Colonic mucosa (tissue), 4 donors: ENCODE measurements at regions not wholly inside any gene's neighbourhood (a gene's known extent, or its start where the extent isn't known, plus 50 kb on each side); places are given as distances from the start of the nearest gene placed in this dataset.

Source experiments
- DNase-seq: peaks from one replicate; pipeline ENCODE4 v3.0.0-alpha.2; 2020
- H3K27ac ChIP-seq: fragments of 200-600 bp; one replicate; pipeline ENCODE4 v1.8.0; 2021
- H3K27me3 ChIP-seq: fragments of 200-600 bp; one replicate; pipeline ENCODE4 v1.8.0; 2021
- H3K36me3 ChIP-seq: fragments of 200-600 bp; one replicate; pipeline ENCODE4 v1.8.0; 2021
- H3K4me1 ChIP-seq: fragments of 200-600 bp; one replicate; pipeline ENCODE4 v1.8.0; 2021; ENCODE audit warnings: mild to moderate bottlenecking
- H3K4me3 ChIP-seq: fragments of 200-600 bp; one replicate; pipeline ENCODE4 v1.8.0; 2021
- H3K9ac ChIP-seq, 2 donors: one replicate each; pipeline ENCODE4 v1.7.0; 2013; ENCODE audit warnings: control low read depth in 2 of 2, low read depth in 2 of 2, low read length in 2 of 2
- H3K9me3 ChIP-seq: fragments of 200-600 bp; one replicate; pipeline ENCODE4 v1.8.0; 2021
- intact Hi-C: fragments of 100-400 bp; cut with DNase I; formaldehyde crosslinking; loops from one replicate; pipeline ENCODE4 v1.14.1; 2022
- TF ChIP-seq, protein P1 (sequence below): fragments of 200-600 bp; IDR thresholded peaks from one replicate; pipeline ENCODE4 v1.8.0; 2022; ENCODE audit warnings: antibody characterized with exemption, mild to moderate bottlenecking
- donor health status: healthy.
- donor health status: DM: no; HTN: no; CAD: no.
- donor health status: DM: no; HTN: no; CAD: no.

- Histone ChIP-seq H3K9me3 (no peaks in the 10 kb centered on the region), H3K4me1 (no peaks in the 10 kb centered on the region), H3K4me3 (no peak overlapping the region), H3K27me3 (no peaks in the 10 kb centered on the region), H3K27ac (no peak overlapping the region), H3K36me3 (no peaks in the 10 kb centered on the region), H3K9ac (no peak overlapping the region)
- intact Hi-C loops, result no loop called here
- TF ChIP-seq, protein P1, sequence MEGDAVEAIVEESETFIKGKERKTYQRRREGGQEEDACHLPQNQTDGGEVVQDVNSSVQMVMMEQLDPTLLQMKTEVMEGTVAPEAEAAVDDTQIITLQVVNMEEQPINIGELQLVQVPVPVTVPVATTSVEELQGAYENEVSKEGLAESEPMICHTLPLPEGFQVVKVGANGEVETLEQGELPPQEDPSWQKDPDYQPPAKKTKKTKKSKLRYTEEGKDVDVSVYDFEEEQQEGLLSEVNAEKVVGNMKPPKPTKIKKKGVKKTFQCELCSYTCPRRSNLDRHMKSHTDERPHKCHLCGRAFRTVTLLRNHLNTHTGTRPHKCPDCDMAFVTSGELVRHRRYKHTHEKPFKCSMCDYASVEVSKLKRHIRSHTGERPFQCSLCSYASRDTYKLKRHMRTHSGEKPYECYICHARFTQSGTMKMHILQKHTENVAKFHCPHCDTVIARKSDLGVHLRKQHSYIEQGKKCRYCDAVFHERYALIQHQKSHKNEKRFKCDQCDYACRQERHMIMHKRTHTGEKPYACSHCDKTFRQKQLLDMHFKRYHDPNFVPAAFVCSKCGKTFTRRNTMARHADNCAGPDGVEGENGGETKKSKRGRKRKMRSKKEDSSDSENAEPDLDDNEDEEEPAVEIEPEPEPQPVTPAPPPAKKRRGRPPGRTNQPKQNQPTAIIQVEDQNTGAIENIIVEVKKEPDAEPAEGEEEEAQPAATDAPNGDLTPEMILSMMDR, result no peak
- DNase-seq, result no peak
Observed at GRCh38 chr22:45082795-45083194, 73.0 kb upstream of the PHF21B start.

DNA sequence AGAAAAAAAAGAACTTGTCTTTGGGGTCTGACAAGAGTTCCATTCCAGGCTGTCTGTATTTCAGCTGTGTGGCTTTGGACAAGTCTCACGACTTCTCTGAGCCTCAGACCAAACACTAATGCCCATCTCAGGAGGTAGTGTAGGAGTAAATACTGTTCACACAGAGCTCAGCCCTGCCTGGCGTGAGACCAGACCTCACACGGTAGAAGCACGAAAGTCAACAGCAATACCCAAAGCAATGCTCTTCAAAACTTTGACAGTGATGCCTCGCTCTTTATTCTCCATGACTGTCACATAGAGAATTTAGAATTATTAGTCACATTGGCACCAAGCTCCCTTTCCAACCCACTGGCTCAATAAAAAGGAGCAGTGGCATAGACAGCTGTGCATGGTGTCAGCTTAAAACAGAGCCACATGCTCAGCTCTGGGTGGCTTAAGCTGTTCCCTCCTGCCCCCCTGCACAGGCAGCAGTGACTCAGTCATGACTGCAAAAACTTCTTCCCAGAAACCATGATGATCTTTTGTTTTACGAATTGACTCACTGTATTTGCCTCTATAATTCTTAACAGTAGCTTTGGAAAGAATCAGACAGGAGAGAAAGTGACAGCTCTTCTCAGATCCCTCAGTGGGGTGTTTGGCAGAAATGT is 74.0 kb upstream of the PHF21B start:
- H3K9me3 ChIP-seq, result no peaks in the 10 kb centered on the region
- no peak overlapping the region for H3K27ac ChIP-seq
- no peaks in the 10 kb centered on the region for H3K27me3 ChIP-seq
- no peak overlapping the region for H3K4me3 ChIP-seq
- DNase-seq, result no peak
- TF ChIP-seq, protein P1, result no peak
- no peaks in the 10 kb centered on the region for H3K4me1 ChIP-seq
- H3K9ac ChIP-seq, result no peak overlapping the region
- intact Hi-C loops, result no loop called here
- no peaks in the 10 kb centered on the region for H3K36me3 ChIP-seq

GRCh38 chr22:45084400-45084920 is 74.7 kb upstream of the PHF21B start:
- DNase-seq, result no peak
- no peak overlapping the region for H3K27ac ChIP-seq

DNA sequence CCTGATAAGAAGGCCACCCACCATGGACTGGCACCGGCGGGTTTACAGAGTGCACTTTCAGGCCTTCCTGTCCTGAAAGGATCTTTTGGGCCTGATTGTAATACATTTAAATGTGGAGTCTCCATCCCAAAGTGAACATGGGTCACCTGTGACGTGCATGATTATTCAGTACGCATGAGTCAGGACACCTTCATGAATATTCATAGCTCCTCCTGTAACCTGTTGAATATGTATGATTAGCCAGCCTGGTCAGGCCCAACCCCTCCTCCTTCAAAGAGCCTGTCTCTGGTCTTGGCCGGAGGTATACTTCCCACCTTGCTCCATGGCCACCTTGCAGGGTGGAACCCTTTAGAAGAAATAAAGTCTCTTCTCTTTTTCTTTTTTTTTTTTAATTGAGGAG is 75.9 kb upstream of the NUP50 start:
- Histone ChIP-seq H3K4me3 (no peak overlapping the region), H3K27ac (no peak overlapping the region), H3K36me3 (no peaks in the 10 kb centered on the region), H3K27me3 (no peaks in the 10 kb centered on the region), H3K9ac (no peak overlapping the region), H3K9me3 (no peaks in the 10 kb centered on the region), H3K4me1 (no peaks in the 10 kb centered on the region)
- TF ChIP-seq, protein P1, result no peak
- no peak for DNase-seq
- intact Hi-C loops, result no loop called here

More at GRCh38 chr22:45084400-45084920, 74.7 kb upstream of the PHF21B start:
- Histone ChIP-seq H3K36me3 (no peaks in the 10 kb centered on the region), H3K4me3 (no peak overlapping the region), H3K9ac (no peak overlapping the region), H3K4me1 (no peaks in the 10 kb centered on the region), H3K9me3 (no peaks in the 10 kb centered on the region), H3K27me3 (no peaks in the 10 kb centered on the region)
- TF ChIP-seq, protein P1, result no peak
- intact Hi-C loops, result no loop called here

GRCh38 chr22:45088576-45088975 is 75.1 kb upstream of the NUP50 start:
- no peak overlapping the region for H3K27ac ChIP-seq

More at GRCh38 chr22:45088576-45088975, 75.1 kb upstream of the NUP50 start:
- TF ChIP-seq, protein P1, result no peak
- Histone ChIP-seq H3K4me3 (no peak overlapping the region), H3K4me1 (no peaks in the 10 kb centered on the region), H3K27me3 (no peaks in the 10 kb centered on the region), H3K9ac (no peak overlapping the region), H3K9me3 (no peaks in the 10 kb centered on the region), H3K36me3 (no peaks in the 10 kb centered on the region)
- intact Hi-C loops, result no loop called here
- DNase-seq, result no peak
